HEK293 (cell line): ENCODE measurements at regions not wholly inside any gene's neighbourhood (a gene's known extent, or its start where the extent isn't known, plus 50 kb on each side); places are given as distances from the start of the nearest gene placed in this dataset.

Experiments
- CTCF ChIA-PET: fragments of 350-600 bp; formaldehyde crosslinking; extraction: SDS; loops from one replicate; lab custom pipeline; 2021; ENCODE audit warnings: antibody characterized with exemption; lab: Yijun Ruan, JAX
- POLR2A ChIA-PET: fragments of 300-600 bp; formaldehyde crosslinking; extraction: SDS; loops from one replicate; lab custom pipeline; 2020; ENCODE audit warnings: antibody characterized with exemption, inconsistent platforms; lab: Yijun Ruan, JAX
- H3K27ac ChIP-seq: fragments of 200-500 bp; sonication (Bioruptor generic); 2 replicates; pipeline ENCODE4 v1.5.1; 2014; ENCODE audit warnings: low read depth, low read length, control low read depth, inconsistent platforms; ENCODE audit errors: extremely low read depth
- H3K36me3 ChIP-seq, 2 experiments: fragments of 200-500 bp in 1 of 2; sonication (Bioruptor generic) in 1 of 2; 1 replicate in 1 of 2; 2 replicates in 1 of 2; pipeline ENCODE4 v1.5.1; 2014 to 2017; ENCODE audit warnings: inconsistent platforms in 2 of 2, low read length in 2 of 2; ENCODE audit not compliant: control insufficient read depth in 2 of 2, insufficient read depth in 1 of 2
- H3K4me1 ChIP-seq: fragments of 200-500 bp; sonication (Bioruptor generic); 2 replicates; pipeline ENCODE4 v1.5.1; 2014; ENCODE audit warnings: mild to moderate bottlenecking, low read length, inconsistent platforms; ENCODE audit not compliant: control insufficient read depth, insufficient read depth
- H3K4me3 ChIP-seq: 2 replicates; pipeline ENCODE4 v1.5.1; 2011; ENCODE audit warnings: low read depth, mild to moderate bottlenecking, control low read depth, low read length, moderate library complexity
- H3K9me3 ChIP-seq: fragments of 200-500 bp; sonication (Bioruptor generic); 2 replicates; pipeline ENCODE4 v1.5.1; 2014; ENCODE audit warnings: low read depth, low read length, inconsistent platforms; ENCODE audit not compliant: control insufficient read depth, insufficient read depth
- ELK4 ChIP-seq: IDR thresholded peaks from 2 replicates; pipeline ENCODE4 v1.6.1; 2011; ENCODE audit warnings: mild to moderate bottlenecking, low read depth, low read length, borderline replicate concordance
- HOXD13 ChIP-seq: sonication (generic); formaldehyde crosslinking; IDR thresholded peaks from 2 replicates; pipeline ENCODE4 v1.8.0; 2022; ENCODE audit warnings: missing genetic modification reagents, borderline replicate concordance
- OVOL3 ChIP-seq: fragments of 450-650 bp; formaldehyde crosslinking; IDR thresholded peaks from 2 replicates; pipeline ENCODE4 v1.5.1; 2016; ENCODE audit warnings: missing biosample characterization, missing genetic modification characterization
- PATZ1 ChIP-seq: fragments of 450-650 bp; formaldehyde crosslinking; IDR thresholded peaks from 2 replicates; pipeline ENCODE4 v1.5.1; 2016; ENCODE audit warnings: missing biosample characterization, missing genetic modification characterization
- PRDM4 ChIP-seq: fragments of 450-650 bp; formaldehyde crosslinking; IDR thresholded peaks from 2 replicates; pipeline ENCODE4 v1.5.1; 2017; ENCODE audit warnings: missing biosample characterization, missing genetic modification characterization
- SCRT1 ChIP-seq: fragments of 450-650 bp; formaldehyde crosslinking; IDR thresholded peaks from 2 replicates; pipeline ENCODE4 v1.5.1; 2016; ENCODE audit warnings: missing biosample characterization, missing genetic modification characterization, borderline replicate concordance
- SP7 ChIP-seq: fragments of 450-650 bp; formaldehyde crosslinking; IDR thresholded peaks from 2 replicates; pipeline ENCODE4 v1.5.1; 2016; ENCODE audit warnings: missing biosample characterization, missing genetic modification characterization
- WT1 ChIP-seq: fragments of 450-650 bp; formaldehyde crosslinking; IDR thresholded peaks from 2 replicates; pipeline ENCODE4 v1.5.1; 2016; ENCODE audit warnings: missing biosample characterization, missing genetic modification characterization
- ZBTB48 ChIP-seq: fragments of 450-650 bp; formaldehyde crosslinking; IDR thresholded peaks from 2 replicates; pipeline ENCODE4 v1.5.1; 2016; ENCODE audit warnings: missing biosample characterization, missing genetic modification characterization
- ZNF175 ChIP-seq: fragments of 450-650 bp; formaldehyde crosslinking; IDR thresholded peaks from 2 replicates; pipeline ENCODE4 v1.5.1; 2016; ENCODE audit warnings: missing biosample characterization, missing genetic modification characterization
- ZNF202 ChIP-seq: fragments of 450-650 bp; formaldehyde crosslinking; IDR thresholded peaks from 2 replicates; pipeline ENCODE4 v1.5.1; 2016; ENCODE audit warnings: missing biosample characterization, missing genetic modification characterization, borderline replicate concordance
- ZNF23 ChIP-seq: fragments of 450-650 bp; formaldehyde crosslinking; IDR thresholded peaks from 2 replicates; pipeline ENCODE4 v1.5.1; 2016; ENCODE audit warnings: missing biosample characterization, missing genetic modification characterization, borderline replicate concordance
- ZNF266 ChIP-seq: fragments of 450-650 bp; formaldehyde crosslinking; IDR thresholded peaks from 2 replicates; pipeline ENCODE4 v1.5.1; 2016; ENCODE audit warnings: missing biosample characterization, missing genetic modification characterization, low read depth
- ZNF335 ChIP-seq: fragments of 450-650 bp; formaldehyde crosslinking; conservative IDR thresholded peaks from 2 replicates; pipeline ENCODE4 v1.5.1; 2016; ENCODE audit warnings: missing biosample characterization, missing genetic modification characterization
- ZNF404 ChIP-seq: fragments of 450-650 bp; formaldehyde crosslinking; IDR thresholded peaks from 2 replicates; pipeline ENCODE4 v1.5.1; 2017; ENCODE audit warnings: missing biosample characterization, missing genetic modification characterization
- ZNF501 ChIP-seq: fragments of 450-650 bp; formaldehyde crosslinking; IDR thresholded peaks from 2 replicates; pipeline ENCODE4 v1.5.1; 2016; ENCODE audit warnings: missing biosample characterization, missing genetic modification characterization
- ZNF610 ChIP-seq: fragments of 450-650 bp; formaldehyde crosslinking; IDR thresholded peaks from 2 replicates; pipeline ENCODE4 v1.5.1; 2016; ENCODE audit warnings: missing biosample characterization, missing genetic modification characterization, borderline replicate concordance
- ZNF670 ChIP-seq: fragments of 450-650 bp; formaldehyde crosslinking; IDR thresholded peaks from 2 replicates; pipeline ENCODE4 v1.5.1; 2016; ENCODE audit warnings: missing biosample characterization, missing genetic modification characterization, low read depth
- ZNF701 ChIP-seq: fragments of 450-650 bp; formaldehyde crosslinking; IDR thresholded peaks from 2 replicates; pipeline ENCODE4 v1.5.1; 2016; ENCODE audit warnings: missing biosample characterization, missing genetic modification characterization
- ZNF830 ChIP-seq: fragments of 450-650 bp; IDR thresholded peaks from 2 replicates; pipeline ENCODE4 v1.5.0; 2018; ENCODE audit warnings: missing biosample characterization, missing genetic modification characterization, low read depth, mild to moderate bottlenecking, moderate library complexity
- ZNF837 ChIP-seq: fragments of 450-650 bp; formaldehyde crosslinking; IDR thresholded peaks from 2 replicates; pipeline ENCODE4 v1.5.1; 2016; ENCODE audit warnings: missing biosample characterization, missing genetic modification characterization
- ZSCAN16 ChIP-seq: fragments of 450-650 bp; formaldehyde crosslinking; IDR thresholded peaks from 2 replicates; pipeline ENCODE4 v1.5.1; 2016; ENCODE audit warnings: missing biosample characterization, missing genetic modification characterization
- ZSCAN30 ChIP-seq: fragments of 450-650 bp; IDR thresholded peaks from 2 replicates; pipeline ENCODE4 v1.5.1; 2018; ENCODE audit warnings: missing biosample characterization, mild to moderate bottlenecking, missing genetic modification characterization, moderate library complexity
- ZXDB ChIP-seq: fragments of 450-650 bp; formaldehyde crosslinking; IDR thresholded peaks from 2 replicates; pipeline ENCODE4 v1.5.1; 2016; ENCODE audit warnings: missing biosample characterization, missing genetic modification characterization
- TF ChIP-seq, protein P1 (sequence below): fragments of 450-650 bp; formaldehyde crosslinking; IDR thresholded peaks from 2 replicates; pipeline ENCODE4 v1.5.1; 2016; ENCODE audit warnings: missing biosample characterization, missing genetic modification characterization
- TF ChIP-seq, protein P2 (sequence below): fragments of 450-650 bp; IDR thresholded peaks from 2 replicates; pipeline ENCODE4 v1.5.1; 2018; ENCODE audit warnings: missing biosample characterization, missing genetic modification characterization

DNA sequence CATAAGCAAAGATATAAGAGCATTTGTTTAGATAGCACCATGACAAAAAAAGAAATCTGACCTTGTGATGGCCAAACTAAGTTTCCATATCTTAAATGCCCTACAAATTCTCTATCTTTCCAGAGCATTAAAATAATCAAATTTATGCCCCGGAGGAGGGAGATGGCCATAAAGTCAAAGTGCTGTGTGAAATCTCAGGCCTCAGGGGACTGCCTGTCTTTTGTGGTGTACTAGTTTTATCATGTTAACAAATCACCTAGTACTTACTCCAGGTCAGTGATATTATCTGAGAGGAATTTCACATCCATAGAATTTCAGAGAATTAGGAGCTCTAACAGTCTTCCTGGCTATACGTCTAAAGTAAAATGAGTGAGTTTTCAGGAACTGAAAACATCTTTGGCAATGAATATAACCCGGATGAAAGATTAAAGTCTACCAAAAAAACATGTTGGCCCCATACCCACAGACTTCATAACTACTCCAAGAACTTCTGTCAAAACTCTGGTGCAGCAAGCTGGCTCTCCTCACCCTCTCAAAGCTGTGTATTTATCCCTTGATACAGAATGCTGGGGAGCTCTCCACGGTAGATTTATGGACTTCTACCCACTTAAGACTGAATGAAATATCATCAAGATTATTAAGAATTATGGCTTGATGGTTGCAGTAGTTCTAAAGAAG, 682.8 kb downstream of the SORCS1 start (continued):
- TF ChIP-seq ZXDB (tag by site-specific recombination) (no peak), ZNF202 (tag by site-specific recombination) (no peak), ZNF830 (no peak), HOXD13 (CRISPR knock-in tag) (no peak), ZNF610 (tag by site-specific recombination) (no peak), ZNF23 (tag by site-specific recombination) (no peak)

- peaks cover 25% of the 10 kb centered on the region for H3K4me1 ChIP-seq
- CTCF ChIA-PET = interaction anchor here (1.0 kb wide), 1 partner anchor 9 kb away, joined by 4 read pairs; no protein-coding TSS in a partner anchor
- H3K27ac ChIP-seq = no peak overlapping the region
- TF ChIP-seq ZNF175 (no peak), ZNF701 (tag by site-specific recombination) (no peak), ZNF404 (tag by site-specific recombination) (no peak)
- no peaks in the 10 kb centered on the region for H3K9me3 ChIP-seq
- POLR2A ChIA-PET = no interaction called here
- H3K4me3 ChIP-seq = no peak overlapping the region
- H3K36me3 ChIP-seq = no peaks in the 10 kb centered on the region
These were observed 684.9 kb downstream of the SORCS1 start for GRCh38 chr10:106479636-106480035.

- POLR2A ChIA-PET = no interaction called here
- peaks cover 22% of the 10 kb centered on the region for H3K4me1 ChIP-seq
- H3K9me3 ChIP-seq = no peaks in the 10 kb centered on the region
- H3K36me3 ChIP-seq = no peaks in the 10 kb centered on the region
- TF ChIP-seq SP7 (tag by site-specific recombination) (no peak), WT1 (no peak), SCRT1 (tag by site-specific recombination) (no peak), ZNF837 (tag by site-specific recombination) (no peak), PATZ1 (no peak), ZBTB48 (tag by site-specific recombination) (no peak), ZNF404 (tag by site-specific recombination) (no peak), OVOL3 (tag by site-specific recombination) (no peak), ZNF335 (tag by site-specific recombination) (no peak), ZNF670 (tag by site-specific recombination) (no peak), PRDM4 (tag by site-specific recombination) (no peak), ZNF266 (tag by site-specific recombination) (no peak), ZSCAN16 (tag by site-specific recombination) (no peak), ZSCAN30 (tag by site-specific recombination) (no peak), ELK4 (no peak), ZNF501 (tag by site-specific recombination) (no peak)
- TF ChIP-seq, protein P1, sequence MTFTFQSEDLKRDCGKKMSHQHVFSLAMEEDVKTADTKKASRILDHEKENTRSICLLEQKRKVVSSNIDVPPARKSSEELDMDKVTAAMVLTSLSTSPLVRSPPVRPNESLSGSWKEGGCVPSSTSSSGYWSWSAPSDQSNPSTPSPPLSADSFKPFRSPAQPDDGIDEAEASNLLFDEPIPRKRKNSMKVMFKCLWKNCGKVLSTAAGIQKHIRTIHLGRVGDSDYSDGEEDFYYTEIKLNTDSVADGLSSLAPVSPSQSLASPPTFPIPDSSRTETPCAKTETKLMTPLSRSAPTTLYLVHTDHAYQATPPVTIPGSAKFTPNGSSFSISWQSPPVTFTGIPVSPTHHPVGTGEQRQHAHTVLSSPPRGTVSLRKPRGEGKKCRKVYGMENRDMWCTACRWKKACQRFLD (tag by site-specific recombination) = no peak
- TF ChIP-seq, protein P2, sequence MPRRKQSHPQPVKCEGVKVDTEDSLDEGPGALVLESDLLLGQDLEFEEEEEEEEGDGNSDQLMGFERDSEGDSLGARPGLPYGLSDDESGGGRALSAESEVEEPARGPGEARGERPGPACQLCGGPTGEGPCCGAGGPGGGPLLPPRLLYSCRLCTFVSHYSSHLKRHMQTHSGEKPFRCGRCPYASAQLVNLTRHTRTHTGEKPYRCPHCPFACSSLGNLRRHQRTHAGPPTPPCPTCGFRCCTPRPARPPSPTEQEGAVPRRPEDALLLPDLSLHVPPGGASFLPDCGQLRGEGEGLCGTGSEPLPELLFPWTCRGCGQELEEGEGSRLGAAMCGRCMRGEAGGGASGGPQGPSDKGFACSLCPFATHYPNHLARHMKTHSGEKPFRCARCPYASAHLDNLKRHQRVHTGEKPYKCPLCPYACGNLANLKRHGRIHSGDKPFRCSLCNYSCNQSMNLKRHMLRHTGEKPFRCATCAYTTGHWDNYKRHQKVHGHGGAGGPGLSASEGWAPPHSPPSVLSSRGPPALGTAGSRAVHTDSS = no peak
- H3K4me3 ChIP-seq = no peak overlapping the region
- H3K27ac ChIP-seq = no peak overlapping the region
- CTCF ChIA-PET = no interaction called here
These were observed 689.6 kb downstream of the SORCS1 start for GRCh38 chr10:106474876-106475275.
